Umbilical cord (tissue), 1 donor: ENCODE measurements at regions not wholly inside any gene's neighbourhood (a gene's known extent, or its start where the extent isn't known, plus 50 kb on each side); places are given as distances from the start of the nearest gene placed in this dataset.
"Not testable (repeated sequence)": the region's sequence is repeated elsewhere in the genome, so short reads cannot be mapped to it uniquely, and the experiment has no call there.

Source experiments
- DNase-seq: peaks from one replicate; pipeline ENCODE4 v3.0.0-alpha.2; 2015; ENCODE audit warnings: low spot score

DNA sequence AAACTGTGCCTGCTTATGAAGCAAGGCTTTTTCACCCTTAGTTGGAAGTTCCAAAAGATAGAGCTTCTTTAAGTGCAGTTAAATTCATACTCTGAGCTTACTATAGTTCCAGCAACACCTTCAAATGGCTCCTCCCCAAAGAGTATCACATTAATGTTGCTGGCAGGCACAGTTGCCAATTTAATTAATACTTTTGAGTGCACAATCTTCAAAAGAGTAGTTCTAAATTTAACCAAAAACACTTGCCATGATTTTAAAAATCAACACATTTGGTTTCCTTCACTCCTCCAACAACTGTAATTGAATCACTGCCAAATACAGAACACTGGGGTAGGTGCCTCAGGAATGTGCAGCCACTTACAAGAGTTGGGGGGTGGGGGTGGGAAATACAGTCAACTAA, 150.6 kb upstream of the UBE2E3 start:
- DNase-seq: no peak

- no peak for DNase-seq
Measured at GRCh38 chr2:180829261-180829660, 151.1 kb upstream of the UBE2E3 start.

- no peak for DNase-seq
Measured at GRCh38 chr2:180828756-180829155, 151.6 kb upstream of the UBE2E3 start.

GRCh38 chr2:180823546-180824141, 156.8 kb upstream of the UBE2E3 start:
- DNase-seq: no peak

DNA sequence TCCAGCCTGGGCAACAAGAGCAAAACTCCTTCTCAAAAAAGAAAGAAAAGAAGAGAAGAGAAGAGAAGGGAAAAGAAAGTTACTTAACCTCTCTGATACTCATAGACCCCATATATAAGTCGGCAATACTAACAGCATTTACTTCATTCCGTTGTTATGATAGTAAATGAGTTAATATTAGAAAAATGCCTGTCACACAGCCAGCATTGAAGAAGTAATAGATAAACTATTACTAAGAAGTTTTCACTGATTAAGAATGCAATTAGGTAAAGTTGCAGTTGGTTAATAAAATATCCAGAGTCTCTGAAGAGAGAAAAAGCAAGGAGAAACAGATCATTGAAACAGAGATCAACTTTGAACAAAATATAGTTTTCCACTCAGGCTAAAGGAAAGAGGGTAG, 161.3 kb upstream of the UBE2E3 start:
- DNase-seq: no peak

GRCh38 chr2:180818700-180819099, 161.7 kb upstream of the UBE2E3 start:
- DNase-seq: not testable (repeated sequence)

GRCh38 chr2:180799141-180799540, 181.3 kb upstream of the UBE2E3 start:
- no peak for DNase-seq

DNA sequence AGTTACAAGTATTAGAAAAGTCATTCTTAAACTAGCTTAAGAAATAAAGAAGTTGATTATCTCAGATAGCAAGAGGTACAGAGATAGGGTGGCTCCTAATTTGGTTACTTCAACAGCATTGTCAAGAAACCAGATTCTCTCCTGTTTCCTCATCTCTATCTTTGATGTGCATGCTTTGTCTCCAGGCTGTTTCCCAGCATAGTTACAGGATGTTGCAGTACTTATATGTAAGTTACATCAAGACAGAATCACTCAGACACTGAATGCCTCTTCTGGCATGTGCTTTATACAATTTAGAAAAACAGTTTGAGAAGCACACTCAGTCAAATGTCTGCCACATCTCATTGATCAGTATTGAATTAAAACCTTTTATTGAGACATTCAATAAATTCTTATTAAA, 189.5 kb upstream of the UBE2E3 start:
- peak; percentile 3 for DNase-seq

DNA sequence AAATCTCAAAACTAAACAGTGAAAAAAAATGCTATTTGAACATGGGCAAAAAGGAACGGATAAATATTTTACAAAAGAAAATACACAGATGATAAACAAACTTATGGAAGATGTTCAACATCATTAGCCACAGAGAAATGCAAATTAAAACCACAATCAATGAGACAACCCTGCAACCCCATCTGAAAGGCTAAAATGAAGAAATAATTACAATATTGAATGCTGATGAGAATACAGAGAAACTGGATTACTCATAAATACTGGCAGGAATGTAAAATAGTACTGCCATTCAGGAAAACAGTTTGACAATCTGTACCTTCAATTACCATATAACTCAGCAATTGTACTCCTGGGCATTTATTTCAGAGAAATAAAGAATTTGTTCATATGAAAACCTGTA, 193.1 kb upstream of the UBE2E3 start:
- DNase-seq: no peak

GRCh38 chr2:180781276-180781675, 199.1 kb upstream of the UBE2E3 start:
- DNase-seq: no peak

- DNase-seq: no peak
Measured at GRCh38 chr2:180778291-180778690, 202.1 kb upstream of the UBE2E3 start.

DNA sequence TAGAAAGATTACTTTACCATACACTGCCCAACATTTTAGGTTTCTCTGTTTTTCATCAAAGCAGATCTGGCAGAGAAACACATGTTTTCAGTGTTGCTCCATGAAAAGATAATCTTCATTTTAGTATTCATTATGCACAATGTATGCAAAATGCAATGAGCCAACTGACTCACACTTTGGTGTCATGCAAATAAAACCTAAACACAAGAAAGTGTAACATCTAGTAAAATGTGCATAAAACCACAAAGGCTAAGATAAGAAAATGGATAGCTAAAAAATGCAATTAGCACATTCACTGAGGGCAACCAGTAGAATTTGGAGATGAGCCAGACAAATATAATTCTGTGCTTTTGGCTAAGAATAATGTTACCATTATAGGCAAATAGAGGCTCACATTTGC, 203.5 kb upstream of the UBE2E3 start:
- DNase-seq: peak; percentile 69

GRCh38 chr2:180775711-180776110, 204.7 kb upstream of the UBE2E3 start:
- no peak for DNase-seq

- DNase-seq: not testable (repeated sequence)
Measured at GRCh38 chr2:180765316-180765715, 215.1 kb upstream of the UBE2E3 start.

GRCh38 chr2:180763263-180763989, 217.0 kb upstream of the UBE2E3 start:
- DNase-seq: peak; percentile 1

DNA sequence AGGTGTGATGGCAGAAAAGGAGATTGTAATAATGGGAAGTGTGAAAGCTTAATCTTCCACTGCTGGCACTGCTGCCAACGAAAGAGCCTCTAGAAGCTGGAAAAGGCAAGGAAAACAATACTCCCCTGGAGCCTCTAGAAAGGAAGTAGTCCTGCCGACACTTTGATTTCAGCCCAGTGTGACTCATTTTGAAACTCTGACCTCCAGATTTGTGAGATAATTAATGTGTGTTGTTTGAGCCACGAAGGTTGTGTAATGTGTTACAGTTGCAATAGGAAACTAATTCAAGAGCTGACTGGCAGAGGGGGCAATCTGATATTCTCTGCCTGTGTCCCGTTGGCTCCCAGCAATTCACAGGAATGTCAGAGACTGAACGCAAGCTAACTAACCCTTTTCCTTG, 219.2 kb upstream of the UBE2E3 start:
- DNase-seq: no peak

- DNase-seq: no peak
Measured at GRCh38 chr2:180759631-180760030, 220.8 kb upstream of the UBE2E3 start.

DNA sequence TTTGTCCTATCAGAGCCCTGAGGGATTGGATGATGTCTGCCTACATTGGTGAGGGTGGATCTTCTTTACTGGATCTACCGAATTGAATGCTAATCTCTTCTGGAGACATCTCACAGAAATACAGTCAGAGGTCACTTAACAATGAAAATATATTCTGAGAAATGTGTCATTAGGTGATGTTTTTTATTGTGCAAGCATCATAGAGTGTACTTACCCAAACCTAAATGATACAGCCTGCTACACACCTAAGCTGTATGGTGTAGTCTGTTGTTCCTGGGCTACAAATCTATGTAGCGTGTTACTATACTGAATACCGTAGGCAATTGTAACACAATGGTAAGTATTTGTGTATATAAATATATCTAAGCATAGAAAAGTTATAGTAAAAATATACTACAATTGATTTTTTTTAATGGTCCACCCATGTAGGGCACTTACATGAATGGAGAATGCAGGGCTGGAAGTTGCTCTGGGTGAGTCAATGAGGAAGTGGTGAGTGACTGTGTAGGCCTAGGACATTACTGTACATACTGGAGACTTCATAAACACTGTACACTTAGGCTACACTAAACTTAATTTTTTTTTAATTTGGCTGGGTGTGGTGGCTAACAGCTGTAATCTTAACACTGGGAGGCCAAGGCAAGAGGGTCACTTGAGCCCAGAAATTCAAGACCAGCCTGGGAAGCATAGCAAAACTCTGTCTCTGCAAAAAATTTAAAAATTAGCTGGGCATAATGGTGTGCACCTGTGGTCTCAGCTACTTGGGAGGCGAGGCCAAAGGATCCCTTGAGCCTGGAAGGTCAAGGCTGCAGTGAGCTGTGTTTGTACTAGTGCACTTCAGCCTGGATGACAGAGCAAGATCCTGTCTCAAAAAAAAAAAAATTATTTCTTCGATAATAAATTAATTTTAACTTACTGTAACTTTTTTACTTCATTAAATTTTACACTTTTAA, 226.3 kb upstream of the UBE2E3 start:
- DNase-seq: no peak

- DNase-seq: no peak
Measured at GRCh38 chr2:180751306-180751920, 229.0 kb upstream of the UBE2E3 start.

DNA sequence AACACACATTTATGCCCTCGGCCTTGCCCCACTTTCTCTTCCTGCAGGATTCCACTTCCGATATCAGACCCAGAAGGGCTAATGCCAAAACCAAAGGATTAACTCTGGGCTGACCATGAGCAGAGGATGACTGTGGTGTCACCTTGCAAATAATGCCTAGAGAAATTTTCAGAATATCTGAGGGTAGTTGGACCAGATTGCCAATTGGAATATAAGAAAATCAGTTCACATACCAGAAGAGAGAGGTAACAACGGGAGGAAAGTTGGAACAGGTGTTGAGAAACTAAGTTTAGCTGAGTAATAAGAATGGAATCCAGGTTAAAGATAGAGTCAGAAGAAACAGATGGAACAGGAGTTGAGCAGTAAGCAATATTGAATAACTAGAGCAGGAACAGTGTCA, 232.7 kb upstream of the UBE2E3 start:
- peak; percentile 3 for DNase-seq

DNA sequence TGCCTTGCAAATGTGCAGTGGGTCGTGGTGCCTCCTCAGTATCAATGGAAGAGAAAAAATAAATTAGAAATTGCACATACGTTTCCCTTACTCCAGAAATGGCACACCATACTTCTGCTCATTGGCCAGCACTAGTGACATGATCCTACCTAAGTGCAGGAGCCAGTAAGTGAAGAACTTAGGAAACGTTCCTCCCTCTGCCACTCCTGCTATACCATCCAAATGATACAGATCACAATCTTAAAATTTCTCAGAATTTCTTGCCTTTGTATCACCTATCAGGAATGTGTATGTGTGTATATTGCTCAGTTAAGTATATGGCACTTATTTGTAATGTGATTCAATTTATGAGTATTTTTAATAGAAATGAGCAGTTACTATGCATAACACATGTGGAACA, 237.0 kb upstream of the UBE2E3 start:
- no peak for DNase-seq

GRCh38 chr2:180742801-180743200, 237.6 kb upstream of the UBE2E3 start:
- DNase-seq: no peak
